ENCODE measurements at regions not wholly inside any gene's neighbourhood (a gene's known extent, or its start where the extent isn't known, plus 50 kb on each side); places are given as distances from the start of the nearest gene placed in this dataset.

- TF ChIP-seq CTCF (IDR thresholded peaks at IDR 0.05) = no peak
- no peak for TF ChIP-seq POLR2AphosphoS5 (IDR thresholded peaks at IDR 0.05)
- no peak for TF ChIP-seq POLR2A (IDR thresholded peaks at IDR 0.05)
Observed at GRCh38 chr7:67913604-67914003, 917.0 kb downstream of the TYW1 start.
